ENCODE measurements at regions not wholly inside any gene's neighbourhood (a gene's known extent, or its start where the extent isn't known, plus 50 kb on each side); places are given as distances from the start of the nearest gene placed in this dataset.

GRCh38 chr11:112748252-112748651 is 213.0 kb upstream of the NCAM1 start:
- BruUV-seq (replicated peaks) = no TSS peak

GRCh38 chr11:112748713-112749543 is 212.3 kb upstream of the NCAM1 start:
- no peaks in the 10 kb centered on the region; the same call in 1 of the 2 replicates for H3K36me3 ChIP-seq (ENCODE audit: control insufficient read depth, insufficient read depth, low read length)
- H3K27me3 ChIP-seq (ENCODE audit: control insufficient read depth, insufficient read depth, low read length) = peaks cover 12% of the 10 kb centered on the region; the same call in 1 of the 2 replicates
- no peaks in the 10 kb centered on the region for H3K9me3 ChIP-seq (ENCODE audit: control insufficient read depth, insufficient read depth, low read depth, low read length)
- H3K4me1 ChIP-seq (ENCODE audit: control insufficient read depth, insufficient read depth, low read length) = no peaks in the 10 kb centered on the region
- ChIA-PET POLR2A (no interaction called here), CTCF (no interaction called here)
- in situ Hi-C loops (cut with HindIII; ENCODE audit: low pct_unique_long_range_greater_than_20kb, low sequenced_read_pairs) = no loop called here
- no peak overlapping the region for H3K27ac ChIP-seq (ENCODE audit: low read length)
- ATAC-seq (no peak), DNase-seq (ENCODE audit: low read depth, low spot score) (no peak)
- TF ChIP-seq POLR2AphosphoS5 (IDR thresholded peaks at IDR 0.05; ENCODE audit: low read depth, low read length) (no peak), SIN3A (IDR thresholded peaks at IDR 0.05; ENCODE audit: borderline replicate concordance, insufficient read depth, low read depth, low read length) (no peak), CTCF (IDR thresholded peaks at IDR 0.05) (no peak), TCF7L2 (IDR thresholded peaks at IDR 0.05; ENCODE audit: low read depth, low read length) (no peak), REST (IDR thresholded peaks at IDR 0.05; ENCODE audit: insufficient read depth in 1 of 2, low read depth in 2 of 2, low read length in 1 of 2) (no peak)
- intact Hi-C loops (cut with micrococcal nuclease; ENCODE audit: unreplicated experiment) = no loop called here
- no TSS peak for BruUV-seq (replicated peaks)
- no peak overlapping the region for H3K4me3 ChIP-seq (ENCODE audit: low read depth in 2 of 2, low read length in 2 of 2)

More at GRCh38 chr11:112748252-112748651, 213.0 kb upstream of the NCAM1 start:
- Histone ChIP-seq H3K27ac (ENCODE audit: low read length) (no peak overlapping the region), H3K9me3 (ENCODE audit: control insufficient read depth, insufficient read depth, low read depth, low read length) (no peaks in the 10 kb centered on the region), H3K27me3 (ENCODE audit: control insufficient read depth, insufficient read depth, low read length) (peaks cover 12% of the 10 kb centered on the region; the same call in 1 of the 2 replicates), H3K4me1 (ENCODE audit: control insufficient read depth, insufficient read depth, low read length) (no peaks in the 10 kb centered on the region), H3K4me3 (ENCODE audit: low read depth in 2 of 2, low read length in 2 of 2) (no peak overlapping the region), H3K36me3 (ENCODE audit: control insufficient read depth, insufficient read depth, low read length) (no peaks in the 10 kb centered on the region)
- intact Hi-C loops (cut with micrococcal nuclease; ENCODE audit: unreplicated experiment) = no loop called here
- POLR2A ChIA-PET = no interaction called here
- in situ Hi-C loops (cut with HindIII; ENCODE audit: low pct_unique_long_range_greater_than_20kb, low sequenced_read_pairs) = no loop called here
- no peak for TF ChIP-seq CTCF (IDR thresholded peaks at IDR 0.05)
- no peak for TF ChIP-seq POLR2AphosphoS5 (IDR thresholded peaks at IDR 0.05; ENCODE audit: low read depth, low read length)
- TF ChIP-seq REST (IDR thresholded peaks at IDR 0.05; ENCODE audit: insufficient read depth in 1 of 2, low read depth in 2 of 2, low read length in 1 of 2) = no peak
- no peak for TF ChIP-seq TCF7L2 (IDR thresholded peaks at IDR 0.05; ENCODE audit: low read depth, low read length)
- TF ChIP-seq SIN3A (IDR thresholded peaks at IDR 0.05; ENCODE audit: borderline replicate concordance, insufficient read depth, low read depth, low read length) = no peak
- DNase-seq (ENCODE audit: low read depth, low spot score) (no peak), ATAC-seq (no peak)
- CTCF ChIA-PET = no interaction called here
